ENCODE measurements at regions not wholly inside any gene's neighbourhood (a gene's known extent, or its start where the extent isn't known, plus 50 kb on each side); places are given as distances from the start of the nearest gene placed in this dataset.

GRCh38 chr5:164746723-164747122, 1241.3 kb downstream of the MAT2B start:
- Histone ChIP-seq H3K9ac (ENCODE audit: low read length) (no peak overlapping the region), H3K4me1 (ENCODE audit: control insufficient read depth, insufficient read depth, low read length) (no peaks in the 10 kb centered on the region), H3K4me3 (ENCODE audit: low read length) (no peak overlapping the region), H3K9me3 (ENCODE audit: control insufficient read depth, low read length) (no peaks in the 10 kb centered on the region), H3K27me3 (ENCODE audit: control insufficient read depth, insufficient read depth, low read length) (no peaks in the 10 kb centered on the region), H3K36me3 (ENCODE audit: control insufficient read depth, insufficient read depth, low read length) (no peaks in the 10 kb centered on the region)

DNA sequence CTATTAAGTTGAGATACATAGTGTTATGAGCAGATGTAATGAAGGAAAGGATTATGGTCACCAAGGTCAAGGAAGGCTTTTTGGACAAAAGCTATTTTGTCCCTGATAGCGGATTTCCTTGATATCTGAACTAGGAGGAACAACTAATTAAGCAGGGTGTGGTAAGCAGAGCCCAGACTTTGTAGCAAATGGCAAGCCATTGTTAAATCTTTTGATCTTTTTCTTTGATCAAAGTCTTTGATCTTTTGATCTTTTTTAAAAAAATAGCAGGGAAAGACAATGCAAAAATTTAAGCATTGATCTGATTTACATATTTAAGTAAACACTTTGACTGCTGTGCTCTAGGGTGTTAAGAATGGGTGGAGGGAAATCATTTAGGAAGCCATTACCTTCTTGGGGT, 1242.0 kb downstream of the MAT2B start:
- Histone ChIP-seq H3K9me3 (ENCODE audit: control insufficient read depth, low read length) (no peaks in the 10 kb centered on the region), H3K36me3 (ENCODE audit: control insufficient read depth, insufficient read depth, low read length) (no peaks in the 10 kb centered on the region), H3K4me1 (ENCODE audit: control insufficient read depth, insufficient read depth, low read length) (no peaks in the 10 kb centered on the region), H3K9ac (ENCODE audit: low read length) (no peak overlapping the region), H3K27me3 (ENCODE audit: control insufficient read depth, insufficient read depth, low read length) (no peaks in the 10 kb centered on the region), H3K4me3 (ENCODE audit: low read length) (no peak overlapping the region)

GRCh38 chr5:164748861-164749260, 1243.4 kb downstream of the MAT2B start:
- Histone ChIP-seq H3K4me1 (ENCODE audit: control insufficient read depth, insufficient read depth, low read length) (no peaks in the 10 kb centered on the region), H3K9ac (ENCODE audit: low read length) (no peak overlapping the region), H3K4me3 (ENCODE audit: low read length) (no peak overlapping the region), H3K27me3 (ENCODE audit: control insufficient read depth, insufficient read depth, low read length) (no peaks in the 10 kb centered on the region), H3K36me3 (ENCODE audit: control insufficient read depth, insufficient read depth, low read length) (no peaks in the 10 kb centered on the region), H3K9me3 (ENCODE audit: control insufficient read depth, low read length) (no peaks in the 10 kb centered on the region)

- H3K9me3 ChIP-seq (ENCODE audit: control insufficient read depth, low read length), result no peaks in the 10 kb centered on the region
- no peak overlapping the region for H3K4me3 ChIP-seq (ENCODE audit: low read length)
- no peak overlapping the region for H3K9ac ChIP-seq (ENCODE audit: low read length)
- no peaks in the 10 kb centered on the region for H3K4me1 ChIP-seq (ENCODE audit: control insufficient read depth, insufficient read depth, low read length)
- H3K36me3 ChIP-seq (ENCODE audit: control insufficient read depth, insufficient read depth, low read length), result no peaks in the 10 kb centered on the region
- H3K27me3 ChIP-seq (ENCODE audit: control insufficient read depth, insufficient read depth, low read length), result no peaks in the 10 kb centered on the region
These were observed 1248.0 kb downstream of the MAT2B start for GRCh38 chr5:164753434-164753833.

- Histone ChIP-seq H3K27me3 (ENCODE audit: control insufficient read depth, insufficient read depth, low read length) (no peaks in the 10 kb centered on the region), H3K4me1 (ENCODE audit: control insufficient read depth, insufficient read depth, low read length) (no peaks in the 10 kb centered on the region), H3K9ac (ENCODE audit: low read length) (no peak overlapping the region), H3K4me3 (ENCODE audit: low read length) (no peak overlapping the region), H3K36me3 (ENCODE audit: control insufficient read depth, insufficient read depth, low read length) (no peaks in the 10 kb centered on the region), H3K9me3 (ENCODE audit: control insufficient read depth, low read length) (no peaks in the 10 kb centered on the region)
These were observed 1257.8 kb downstream of the MAT2B start for GRCh38 chr5:164763206-164763605.

DNA sequence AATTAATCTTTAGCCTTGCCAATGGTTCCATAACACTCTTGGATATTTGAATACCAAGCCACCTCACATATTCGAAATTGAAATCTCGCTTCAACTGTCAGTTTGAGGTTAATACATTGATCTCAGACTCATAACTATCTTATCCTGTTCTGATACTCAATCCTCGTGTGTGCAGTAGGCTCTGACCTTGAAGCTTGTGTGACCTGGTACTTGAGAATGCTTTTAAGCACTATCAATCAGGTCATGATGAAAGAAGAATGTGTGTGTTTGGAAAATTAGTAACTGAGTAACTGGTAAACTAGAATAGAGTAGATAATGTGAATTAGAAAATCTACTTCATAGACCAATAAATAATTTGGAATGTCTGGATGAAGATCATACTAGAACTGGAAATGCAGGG, 1266.7 kb downstream of the MAT2B start:
- Histone ChIP-seq H3K4me3 (ENCODE audit: low read length) (no peak overlapping the region), H3K36me3 (ENCODE audit: control insufficient read depth, insufficient read depth, low read length) (no peaks in the 10 kb centered on the region), H3K4me1 (ENCODE audit: control insufficient read depth, insufficient read depth, low read length) (no peaks in the 10 kb centered on the region), H3K9ac (ENCODE audit: low read length) (no peak overlapping the region), H3K27me3 (ENCODE audit: control insufficient read depth, insufficient read depth, low read length) (no peaks in the 10 kb centered on the region), H3K9me3 (ENCODE audit: control insufficient read depth, low read length) (no peaks in the 10 kb centered on the region)

GRCh38 chr5:164784230-164784629, 1278.8 kb downstream of the MAT2B start:
- Histone ChIP-seq H3K9me3 (ENCODE audit: control insufficient read depth, low read length) (no peaks in the 10 kb centered on the region), H3K4me3 (ENCODE audit: low read length) (no peak overlapping the region), H3K9ac (ENCODE audit: low read length) (no peak overlapping the region), H3K36me3 (ENCODE audit: control insufficient read depth, insufficient read depth, low read length) (no peaks in the 10 kb centered on the region), H3K4me1 (ENCODE audit: control insufficient read depth, insufficient read depth, low read length) (no peaks in the 10 kb centered on the region), H3K27me3 (ENCODE audit: control insufficient read depth, insufficient read depth, low read length) (no peaks in the 10 kb centered on the region)

GRCh38 chr5:164798110-164798509, 1292.7 kb downstream of the MAT2B start:
- Histone ChIP-seq H3K4me1 (ENCODE audit: control insufficient read depth, insufficient read depth, low read length) (no peaks in the 10 kb centered on the region), H3K9me3 (ENCODE audit: control insufficient read depth, low read length) (no peaks in the 10 kb centered on the region), H3K27me3 (ENCODE audit: control insufficient read depth, insufficient read depth, low read length) (no peaks in the 10 kb centered on the region), H3K36me3 (ENCODE audit: control insufficient read depth, insufficient read depth, low read length) (no peaks in the 10 kb centered on the region), H3K9ac (ENCODE audit: low read length) (no peak overlapping the region), H3K4me3 (ENCODE audit: low read length) (no peak overlapping the region)

GRCh38 chr5:164799391-164799790, 1294.0 kb downstream of the MAT2B start:
- H3K27me3 ChIP-seq (ENCODE audit: control insufficient read depth, insufficient read depth, low read length), result no peaks in the 10 kb centered on the region
- no peak overlapping the region for H3K9ac ChIP-seq (ENCODE audit: low read length)
- no peaks in the 10 kb centered on the region for H3K36me3 ChIP-seq (ENCODE audit: control insufficient read depth, insufficient read depth, low read length)
- H3K9me3 ChIP-seq (ENCODE audit: control insufficient read depth, low read length), result no peaks in the 10 kb centered on the region
- no peak overlapping the region for H3K4me3 ChIP-seq (ENCODE audit: low read length)
- no peaks in the 10 kb centered on the region for H3K4me1 ChIP-seq (ENCODE audit: control insufficient read depth, insufficient read depth, low read length)

DNA sequence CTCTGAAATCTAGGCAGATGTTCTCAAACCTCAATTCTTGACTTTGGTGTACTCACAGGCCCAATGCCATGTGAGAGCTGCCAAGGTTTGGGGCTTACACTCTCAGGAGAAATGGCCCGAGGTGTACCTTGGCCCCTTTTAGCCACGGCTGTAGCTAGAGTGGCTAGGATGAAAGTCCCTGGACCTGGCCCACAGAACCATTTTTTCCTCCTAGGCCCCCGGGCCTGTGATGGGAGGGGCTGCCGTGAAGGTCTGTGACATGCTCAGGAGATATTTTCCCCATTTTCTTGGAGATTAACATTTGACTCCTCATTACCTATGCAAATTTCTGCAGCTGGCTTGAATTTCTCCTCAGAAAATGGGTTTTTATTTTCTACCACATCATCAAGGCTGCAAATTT, 1296.5 kb downstream of the MAT2B start:
- H3K36me3 ChIP-seq (ENCODE audit: control insufficient read depth, insufficient read depth, low read length), result no peaks in the 10 kb centered on the region
- no peak overlapping the region for H3K4me3 ChIP-seq (ENCODE audit: low read length)
- H3K9ac ChIP-seq (ENCODE audit: low read length), result no peak overlapping the region

DNA sequence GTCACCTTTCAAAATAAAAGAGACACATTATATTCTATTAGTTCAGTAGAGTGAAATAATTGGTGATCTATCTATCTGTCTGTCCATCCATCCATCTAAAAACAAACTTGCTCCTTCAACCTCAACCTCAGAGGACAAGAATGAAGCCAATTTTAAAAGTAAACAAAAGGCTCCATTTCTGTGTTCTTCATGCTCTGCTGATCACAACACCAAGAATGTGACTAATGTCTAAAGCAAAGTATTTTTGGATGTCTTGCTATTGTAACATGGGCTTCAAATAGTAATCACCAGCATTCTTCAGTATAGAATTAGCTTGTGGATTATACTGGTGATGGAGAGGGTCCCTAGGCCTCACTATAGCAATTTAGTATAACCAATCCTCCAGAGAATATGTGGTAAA, 1304.4 kb downstream of the MAT2B start:
- Histone ChIP-seq H3K4me3 (ENCODE audit: low read length) (no peak overlapping the region), H3K36me3 (ENCODE audit: control insufficient read depth, insufficient read depth, low read length) (no peaks in the 10 kb centered on the region), H3K27me3 (ENCODE audit: control insufficient read depth, insufficient read depth, low read length) (no peaks in the 10 kb centered on the region), H3K9ac (ENCODE audit: low read length) (no peak overlapping the region), H3K4me1 (ENCODE audit: control insufficient read depth, insufficient read depth, low read length) (no peaks in the 10 kb centered on the region), H3K9me3 (ENCODE audit: control insufficient read depth, low read length) (no peaks in the 10 kb centered on the region)

More for the DNA sequence above, 1296.5 kb downstream of the MAT2B start:
- H3K27me3 ChIP-seq (ENCODE audit: control insufficient read depth, insufficient read depth, low read length), result no peaks in the 10 kb centered on the region
- no peaks in the 10 kb centered on the region for H3K4me1 ChIP-seq (ENCODE audit: control insufficient read depth, insufficient read depth, low read length)
- H3K9me3 ChIP-seq (ENCODE audit: control insufficient read depth, low read length), result no peaks in the 10 kb centered on the region

DNA sequence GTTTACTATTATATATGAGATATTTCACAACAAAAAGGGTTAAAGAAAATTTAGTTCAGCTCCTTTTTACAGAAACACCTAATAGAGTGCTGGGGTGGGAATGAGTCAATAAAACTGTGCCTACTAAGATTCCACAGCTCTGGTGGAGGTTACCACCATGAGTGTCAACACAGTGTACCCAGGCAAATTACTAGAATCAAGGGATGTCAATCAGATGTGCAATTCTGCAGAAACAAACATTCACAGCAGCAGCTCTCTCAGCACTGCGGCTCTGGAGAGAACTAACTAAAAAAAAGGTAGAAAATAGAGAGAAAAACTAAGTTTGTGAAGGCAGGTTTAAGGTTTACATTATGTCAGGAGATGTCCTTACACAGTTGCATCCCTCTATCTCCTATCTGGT, 1313.0 kb downstream of the MAT2B start:
- Histone ChIP-seq H3K4me3 (ENCODE audit: low read length) (no peak overlapping the region), H3K9ac (ENCODE audit: low read length) (no peak overlapping the region), H3K9me3 (ENCODE audit: control insufficient read depth, low read length) (no peaks in the 10 kb centered on the region), H3K36me3 (ENCODE audit: control insufficient read depth, insufficient read depth, low read length) (no peaks in the 10 kb centered on the region), H3K4me1 (ENCODE audit: control insufficient read depth, insufficient read depth, low read length) (no peaks in the 10 kb centered on the region), H3K27me3 (ENCODE audit: control insufficient read depth, insufficient read depth, low read length) (no peaks in the 10 kb centered on the region)

- Histone ChIP-seq H3K4me1 (ENCODE audit: control insufficient read depth, insufficient read depth, low read length) (no peaks in the 10 kb centered on the region), H3K36me3 (ENCODE audit: control insufficient read depth, insufficient read depth, low read length) (no peaks in the 10 kb centered on the region), H3K9ac (ENCODE audit: low read length) (no peak overlapping the region), H3K27me3 (ENCODE audit: control insufficient read depth, insufficient read depth, low read length) (no peaks in the 10 kb centered on the region), H3K9me3 (ENCODE audit: control insufficient read depth, low read length) (no peaks in the 10 kb centered on the region), H3K4me3 (ENCODE audit: low read length) (no peak overlapping the region)
These were observed 1319.3 kb downstream of the MAT2B start for GRCh38 chr5:164824671-164825070.

Data from mucosa of stomach (tissue), 1 donor.